GM18873 (cell line): ENCODE measurements at regions not wholly inside any gene's neighbourhood (a gene's known extent, or its start where the extent isn't known, plus 50 kb on each side); places are given as distances from the start of the nearest gene placed in this dataset.
"Not testable (repeated sequence)": the region's sequence is repeated elsewhere in the genome, so short reads cannot be mapped to it uniquely, and the experiment has no call there.

Source experiments
- ATAC-seq: cut with Tn5 transposase; IDR thresholded peaks from one replicate; pipeline ENCODE4 v1.9.1; 2021; ENCODE audit warnings: mild to moderate bottlenecking, moderate library complexity, moderate number of reproducible peaks; ENCODE audit not compliant: unreplicated experiment, low FRiP score

GRCh38 chr6:82624251-82624650, 260.6 kb downstream of the TPBG start:
- no peak for ATAC-seq

GRCh38 chr6:82626946-82627345, 263.3 kb downstream of the TPBG start:
- ATAC-seq, result not testable (repeated sequence)

- no peak for ATAC-seq
These were observed 266.3 kb downstream of the TPBG start for GRCh38 chr6:82629921-82630320.

- ATAC-seq, result no peak
These were observed 278.1 kb downstream of the TPBG start for GRCh38 chr6:82641677-82642076.

GRCh38 chr6:82645536-82646230, 282.1 kb downstream of the TPBG start:
- no peak for ATAC-seq

GRCh38 chr6:82646231-82646615, 282.6 kb downstream of the TPBG start:
- no peak for ATAC-seq

- ATAC-seq, result no peak
These were observed 288.3 kb downstream of the TPBG start for GRCh38 chr6:82651845-82652335.

- ATAC-seq, result no peak
These were observed 315.6 kb downstream of the TPBG start for GRCh38 chr6:82679232-82679631.

GRCh38 chr6:82680192-82680591, 316.6 kb downstream of the TPBG start:
- no peak for ATAC-seq

GRCh38 chr6:82681119-82681714, 317.6 kb downstream of the TPBG start:
- ATAC-seq, result no peak

GRCh38 chr6:82686719-82687118, 323.1 kb downstream of the TPBG start:
- ATAC-seq, result no peak

- ATAC-seq, result no peak
These were observed 324.2 kb downstream of the TPBG start for GRCh38 chr6:82687855-82688254.

GRCh38 chr6:82690283-82690682, 326.7 kb downstream of the TPBG start:
- ATAC-seq, result no peak

GRCh38 chr6:82691997-82692396, 328.4 kb downstream of the TPBG start:
- ATAC-seq, result no peak

GRCh38 chr6:82693094-82693493, 329.5 kb downstream of the TPBG start:
- ATAC-seq, result no peak

GRCh38 chr6:82701341-82701740, 337.7 kb downstream of the TPBG start:
- ATAC-seq, result no peak

GRCh38 chr6:82702574-82702973, 339.0 kb downstream of the TPBG start:
- ATAC-seq, result no peak

- no peak for ATAC-seq
These were observed 339.6 kb downstream of the TPBG start for GRCh38 chr6:82703230-82703629.

- no peak for ATAC-seq
These were observed 340.4 kb downstream of the TPBG start for GRCh38 chr6:82704045-82704444.

GRCh38 chr6:82705579-82705978, 342.0 kb downstream of the TPBG start:
- ATAC-seq, result no peak

GRCh38 chr6:82711105-82711827, 347.6 kb downstream of the TPBG start:
- ATAC-seq, result no peak

- ATAC-seq, result no peak
These were observed 348.4 kb downstream of the TPBG start for GRCh38 chr6:82711971-82712370.
